Esophagus muscularis mucosa (tissue), 4 donors: ENCODE measurements at regions not wholly inside any gene's neighbourhood (a gene's known extent, or its start where the extent isn't known, plus 50 kb on each side); places are given as distances from the start of the nearest gene placed in this dataset.

Source experiments
- DNase-seq: peaks from one replicate; pipeline ENCODE4 v3.0.0-alpha.2; 2017; ENCODE audit errors: extremely low spot score
- H3K27ac ChIP-seq, 4 donors: fragments of 200-600 bp; sonication (generic); replicated peaks in 1 of 4; 1 replicate in 3 of 4; 2 replicates in 1 of 4; pipeline ENCODE4 v1.5.1; 2016 to 2019; ENCODE audit warnings: mild to moderate bottlenecking in 1 of 4
- H3K27me3 ChIP-seq, 4 donors: fragments of 200-600 bp; sonication (generic); one replicate each; pipeline versions ENCODE4 v1.5.1 to v1.6.0; 2016 to 2019
- H3K36me3 ChIP-seq, 4 donors: fragments of 200-600 bp; sonication (generic); one replicate each; pipeline ENCODE4 v1.5.1; 2016 to 2019
- H3K4me1 ChIP-seq, 4 donors: fragments of 200-600 bp; sonication (generic); one replicate each; pipeline ENCODE4 v1.5.1; 2016 to 2019
- H3K4me3 ChIP-seq, 4 donors: fragments of 200-600 bp; sonication (generic); 1 replicate in 2 of 4; 2 replicates in 2 of 4; pipeline ENCODE4 v1.5.1; 2016 to 2019; ENCODE audit warnings: mild to moderate bottlenecking in 4 of 4, moderate library complexity in 1 of 4
- H3K9me3 ChIP-seq, 4 donors: fragments of 200-600 bp; sonication (generic); 1 replicate in 3 of 4; 2 replicates in 1 of 4; pipeline ENCODE4 v1.5.1; 2016 to 2019
- EP300 ChIP-seq: sonication (generic); formaldehyde crosslinking; IDR thresholded peaks from one replicate; pipeline ENCODE4 v1.6.1; 2017; ENCODE audit warnings: antibody characterized with exemption
- POLR2A ChIP-seq: fragments of 450-650 bp; IDR thresholded peaks from one replicate; pipeline ENCODE4 v1.6.1; 2017; ENCODE audit warnings: antibody characterized with exemption, moderate library complexity, mild to moderate bottlenecking, low read depth
- POLR2AphosphoS5 ChIP-seq, 2 donors: sonication (generic); formaldehyde crosslinking; IDR thresholded peaks; one replicate each; pipeline ENCODE4 v1.6.1; 2017; ENCODE audit warnings: antibody characterized with exemption in 2 of 2
- WGBS: methylation state at CpG from one replicate; pipeline ENCODE4 v1.1.5; 2018; 5-methylcytosine and 5-hydroxymethylcytosine counted together
- intact Hi-C: fragments of 100-400 bp; cut with DNase I; formaldehyde crosslinking; loops from one replicate; pipeline ENCODE4 v1.15.1; 2023
- TF ChIP-seq, protein P1 (sequence below), 3 experiments: fragments of 200-600 bp in 2 of 3; fragments of 450-650 bp in 1 of 3; sonication (generic) in 2 of 3; IDR thresholded peaks; one replicate each; pipeline ENCODE4 v1.5.1; 2017 to 2019; ENCODE audit warnings: antibody characterized with exemption in 3 of 3, mild to moderate bottlenecking in 2 of 3, moderate library complexity in 1 of 3

GRCh38 chr2:60053791-60054190 lies 499.7 kb downstream of the BCL11A start:
- DNase-seq: no peak
- Histone ChIP-seq H3K27me3 (no peaks in the 10 kb centered on the region), H3K27ac (no peak overlapping the region), H3K4me1 (peaks cover 0 to 9% (median 0%) of the 10 kb centered on the region in 4 donors), H3K4me3 (no peak overlapping the region), H3K36me3 (no peaks in the 10 kb centered on the region), H3K9me3 (no peaks in the 10 kb centered on the region)
- TF ChIP-seq EP300 (no peak), POLR2AphosphoS5 (IDR thresholded peaks at IDR 0.05) (no peak), POLR2A (no peak)
- TF ChIP-seq, protein P1, sequence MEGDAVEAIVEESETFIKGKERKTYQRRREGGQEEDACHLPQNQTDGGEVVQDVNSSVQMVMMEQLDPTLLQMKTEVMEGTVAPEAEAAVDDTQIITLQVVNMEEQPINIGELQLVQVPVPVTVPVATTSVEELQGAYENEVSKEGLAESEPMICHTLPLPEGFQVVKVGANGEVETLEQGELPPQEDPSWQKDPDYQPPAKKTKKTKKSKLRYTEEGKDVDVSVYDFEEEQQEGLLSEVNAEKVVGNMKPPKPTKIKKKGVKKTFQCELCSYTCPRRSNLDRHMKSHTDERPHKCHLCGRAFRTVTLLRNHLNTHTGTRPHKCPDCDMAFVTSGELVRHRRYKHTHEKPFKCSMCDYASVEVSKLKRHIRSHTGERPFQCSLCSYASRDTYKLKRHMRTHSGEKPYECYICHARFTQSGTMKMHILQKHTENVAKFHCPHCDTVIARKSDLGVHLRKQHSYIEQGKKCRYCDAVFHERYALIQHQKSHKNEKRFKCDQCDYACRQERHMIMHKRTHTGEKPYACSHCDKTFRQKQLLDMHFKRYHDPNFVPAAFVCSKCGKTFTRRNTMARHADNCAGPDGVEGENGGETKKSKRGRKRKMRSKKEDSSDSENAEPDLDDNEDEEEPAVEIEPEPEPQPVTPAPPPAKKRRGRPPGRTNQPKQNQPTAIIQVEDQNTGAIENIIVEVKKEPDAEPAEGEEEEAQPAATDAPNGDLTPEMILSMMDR (IDR thresholded peaks at IDR 0.05): no peak
- intact Hi-C loops: no loop called here
- 96% methylated on average over 2 of the region's 4 CpGs for WGBS

DNA sequence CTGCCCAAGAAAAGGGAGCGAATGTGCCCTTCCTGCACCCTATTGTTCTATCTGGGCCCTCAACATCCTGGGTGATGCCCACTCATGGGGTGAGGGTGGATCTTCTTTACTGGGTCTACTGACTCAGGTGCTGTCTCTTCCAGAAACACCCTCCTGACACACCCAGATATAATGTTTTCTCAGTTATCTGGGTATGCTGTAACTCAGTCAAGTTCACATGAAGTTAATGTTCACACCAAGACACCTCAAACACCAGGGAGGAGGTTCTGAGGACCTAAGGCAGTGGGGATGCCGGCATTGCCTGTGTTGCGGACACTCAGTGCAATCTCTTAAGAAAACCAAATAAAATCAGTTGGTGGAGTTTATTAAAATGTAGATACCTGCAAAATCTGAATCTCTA lies 500.9 kb downstream of the BCL11A start:
- H3K4me1 ChIP-seq: peaks cover 0 to 9% (median 0%) of the 10 kb centered on the region in 4 donors
- H3K27ac ChIP-seq: no peak overlapping the region
- H3K27me3 ChIP-seq: no peaks in the 10 kb centered on the region
- no peak for TF ChIP-seq POLR2A
- TF ChIP-seq, protein P1 (IDR thresholded peaks at IDR 0.05): no peak
- TF ChIP-seq POLR2AphosphoS5 (IDR thresholded peaks at IDR 0.05): no peak
- no peak for TF ChIP-seq EP300
- WGBS: 93% methylated on average over 3 of the region's 3 CpGs
- H3K4me3 ChIP-seq: no peak overlapping the region
- no peaks in the 10 kb centered on the region for H3K9me3 ChIP-seq
- intact Hi-C loops: no loop called here
- no peaks in the 10 kb centered on the region for H3K36me3 ChIP-seq
- peak; percentile 68 for DNase-seq

DNA sequence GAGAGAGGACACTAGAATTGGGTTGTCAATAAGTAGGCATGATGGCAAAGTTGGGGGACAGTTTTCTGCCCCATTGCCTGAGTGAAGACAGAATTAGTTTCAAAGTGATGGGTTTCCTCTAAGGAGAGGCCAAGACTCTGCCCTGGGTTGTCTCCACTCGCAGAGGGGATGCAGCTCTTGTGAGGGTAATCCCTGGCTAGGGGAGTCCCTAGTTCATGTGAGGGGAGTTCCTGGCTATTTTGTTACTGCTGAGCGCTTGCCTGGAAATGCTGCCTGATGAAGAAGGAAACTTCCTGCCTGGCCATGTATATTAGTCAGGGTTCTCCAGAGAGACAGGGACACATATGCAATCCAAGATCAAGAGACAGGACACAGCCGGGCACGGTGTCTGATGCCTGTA lies 501.5 kb downstream of the BCL11A start:
- Histone ChIP-seq H3K4me1 (peaks cover 0 to 12% (median 0%) of the 10 kb centered on the region in 4 donors), H3K9me3 (no peaks in the 10 kb centered on the region), H3K36me3 (no peaks in the 10 kb centered on the region), H3K27me3 (no peaks in the 10 kb centered on the region), H3K27ac (no peak overlapping the region), H3K4me3 (no peak overlapping the region)
- WGBS: 86% methylated on average over 4 of the region's 4 CpGs
- DNase-seq: no peak
- TF ChIP-seq, protein P1 (IDR thresholded peaks at IDR 0.05): no peak
- TF ChIP-seq EP300: no peak
- TF ChIP-seq POLR2A: no peak
- TF ChIP-seq POLR2AphosphoS5 (IDR thresholded peaks at IDR 0.05): no peak
- intact Hi-C loops: no loop called here

DNA sequence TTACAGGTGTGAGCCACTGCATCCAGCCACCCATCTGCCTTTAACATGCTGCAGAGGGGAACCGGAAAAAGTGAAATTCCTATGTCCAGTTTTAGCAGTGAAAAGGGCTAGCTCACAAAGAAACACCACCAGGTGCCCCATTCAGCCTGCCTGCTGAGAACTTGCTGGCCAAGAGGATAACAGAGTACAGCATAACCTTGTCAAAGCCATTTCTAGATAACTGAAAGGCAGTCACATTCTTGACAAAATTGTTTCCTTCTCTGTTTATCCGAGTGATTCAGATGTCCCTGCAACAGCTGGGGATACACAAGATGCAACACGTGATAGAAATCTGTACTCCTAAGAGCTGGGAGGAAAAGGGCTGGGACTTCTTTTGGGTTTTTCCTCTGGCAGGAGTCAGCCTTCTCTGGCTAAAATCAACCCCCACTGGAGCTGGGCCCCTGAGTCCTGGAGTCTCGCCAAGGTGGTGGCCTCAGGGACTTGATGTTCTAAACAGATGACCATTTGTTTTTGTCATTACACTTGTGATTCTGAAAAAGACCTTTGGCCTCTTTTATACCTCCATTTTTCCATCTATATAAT lies 505.4 kb downstream of the BCL11A start:
- DNase-seq: no peak
- TF ChIP-seq POLR2A (no peak), EP300 (no peak), POLR2AphosphoS5 (IDR thresholded peaks at IDR 0.05) (no peak)
- TF ChIP-seq, protein P1 (IDR thresholded peaks at IDR 0.05): no peak
- intact Hi-C loops: no loop called here
- Histone ChIP-seq H3K4me1 (peaks cover 0 to 4% (median 0%) of the 10 kb centered on the region in 4 donors), H3K36me3 (no peaks in the 10 kb centered on the region), H3K27ac (no peak overlapping the region), H3K27me3 (no peaks in the 10 kb centered on the region), H3K4me3 (no peak overlapping the region), H3K9me3 (no peaks in the 10 kb centered on the region)
- 57% methylated on average over 4 of the region's 4 CpGs for WGBS

GRCh38 chr2:60047347-60047746 lies 506.1 kb downstream of the BCL11A start:
- H3K36me3 ChIP-seq: no peaks in the 10 kb centered on the region
- H3K27ac ChIP-seq: no peak overlapping the region
- peaks cover 0 to 4% (median 0%) of the 10 kb centered on the region in 4 donors for H3K4me1 ChIP-seq
- WGBS: 94% methylated on average over 2 of the region's 2 CpGs
- intact Hi-C loops: no loop called here
- no peak overlapping the region for H3K4me3 ChIP-seq
- no peaks in the 10 kb centered on the region for H3K9me3 ChIP-seq
- DNase-seq: no peak
- TF ChIP-seq POLR2AphosphoS5 (IDR thresholded peaks at IDR 0.05) (no peak), EP300 (no peak), POLR2A (no peak)
- TF ChIP-seq, protein P1 (IDR thresholded peaks at IDR 0.05): no peak
- no peaks in the 10 kb centered on the region for H3K27me3 ChIP-seq
